SK-N-SH treated with all-trans-retinoic acid at 6 μM for 48 hours (cell line): ENCODE measurements at regions not wholly inside any gene's neighbourhood (a gene's known extent, or its start where the extent isn't known, plus 50 kb on each side); places are given as distances from the start of the nearest gene placed in this dataset.

Experiments
- CREB5 ChIP-seq: fragments of 250-450 bp; sonication (Bioruptor Pico); IDR thresholded peaks from 2 replicates; pipeline ENCODE4 v1.5.1; 2020; ENCODE audit warnings: low read depth, mild to moderate bottlenecking, moderate library complexity
- CSDC2 ChIP-seq: fragments of 250-450 bp; sonication (Bioruptor Pico); IDR thresholded peaks from 2 replicates; pipeline ENCODE4 v1.5.0; 2020; ENCODE audit warnings: mild to moderate bottlenecking, moderate library complexity
- CSRNP3 ChIP-seq: fragments of 250-450 bp; sonication (Bioruptor Pico); IDR thresholded peaks from 2 replicates; pipeline ENCODE4 v1.5.1; 2021; ENCODE audit warnings: mild to moderate bottlenecking, moderate library complexity
- GLIS3 ChIP-seq: fragments of 250-450 bp; sonication (Bioruptor Pico); IDR thresholded peaks from 2 replicates; pipeline ENCODE4 v1.5.0; 2020; ENCODE audit warnings: mild to moderate bottlenecking, moderate library complexity
- PATZ1 ChIP-seq: fragments of 250-450 bp; sonication (Bioruptor Pico); IDR thresholded peaks from 2 replicates; pipeline ENCODE4 v1.8.0; 2020; ENCODE audit warnings: mild to moderate bottlenecking, moderate library complexity, borderline replicate concordance
- POU6F1 ChIP-seq: fragments of 250-450 bp; sonication (Bioruptor Pico); IDR thresholded peaks from 2 replicates; pipeline ENCODE4 v1.8.0; 2021; ENCODE audit warnings: low read depth, mild to moderate bottlenecking, moderate library complexity, borderline replicate concordance
- RARB ChIP-seq: fragments of 250-450 bp; sonication (Bioruptor Pico); IDR thresholded peaks from 2 replicates; pipeline ENCODE4 v1.8.0; 2021; ENCODE audit warnings: mild to moderate bottlenecking, moderate library complexity
- ZC3H10 ChIP-seq: fragments of 250-450 bp; sonication (Bioruptor Pico); IDR thresholded peaks from 2 replicates; pipeline ENCODE4 v1.5.1; 2021; ENCODE audit warnings: mild to moderate bottlenecking, moderate library complexity
- ZFP30 ChIP-seq: fragments of 450-650 bp; formaldehyde crosslinking; IDR thresholded peaks from 2 replicates; pipeline ENCODE4 v1.5.0; 2022; ENCODE audit warnings: mild to moderate bottlenecking, moderate library complexity
- ZNF8 ChIP-seq: fragments of 450-650 bp; formaldehyde crosslinking; IDR thresholded peaks from 2 replicates; pipeline ENCODE4 v1.5.0; 2020; ENCODE audit warnings: mild to moderate bottlenecking, moderate library complexity

GRCh38 chr2:18926631-18927524 is 337.5 kb upstream of the NT5C1B start:
- TF ChIP-seq CREB5 (CRISPR knock-in tag): no peak
- TF ChIP-seq CSRNP3: no peak
- no peak for TF ChIP-seq RARB (CRISPR knock-in tag)
- TF ChIP-seq ZNF8: no peak
- TF ChIP-seq CSDC2 (CRISPR knock-in tag): no peak
- no peak for TF ChIP-seq PATZ1 (CRISPR knock-in tag)
- TF ChIP-seq ZC3H10: no peak
- no peak for TF ChIP-seq ZFP30
- TF ChIP-seq POU6F1 (CRISPR knock-in tag): no peak
- TF ChIP-seq GLIS3 (CRISPR knock-in tag): no peak
